Testis (tissue), 2 donors: ENCODE measurements at regions not wholly inside any gene's neighbourhood (a gene's known extent, or its start where the extent isn't known, plus 50 kb on each side); places are given as distances from the start of the nearest gene placed in this dataset.

Source experiments
- DNase-seq: peaks from one replicate; pipeline ENCODE4 v3.0.0-alpha.2; 2019
- H3K27ac ChIP-seq, 2 donors: fragments of 200-600 bp; sonication (generic); one replicate each; pipeline ENCODE4 v1.5.1; 2019
- H3K27me3 ChIP-seq: fragments of 200-600 bp; sonication (generic); one replicate; pipeline ENCODE4 v1.5.1; 2019
- H3K36me3 ChIP-seq: fragments of 200-600 bp; sonication (generic); one replicate; pipeline ENCODE4 v1.5.1; 2017; ENCODE audit warnings: low read depth; ENCODE audit errors: missing control alignments
- H3K4me1 ChIP-seq: fragments of 200-600 bp; sonication (generic); one replicate; pipeline ENCODE4 v1.5.1; 2019
- H3K4me3 ChIP-seq, 2 donors: fragments of 200-600 bp; sonication (generic); one replicate each; pipeline ENCODE4 v1.5.1; 2017 to 2019
- H3K9me3 ChIP-seq: fragments of 200-600 bp; sonication (generic); one replicate; pipeline ENCODE4 v1.5.1; 2017
- CTCF ChIP-seq, 3 experiments: fragments of 450-650 bp in 2 of 3; fragments of 200-600 bp in 1 of 3; sonication (generic) in 1 of 3; IDR thresholded peaks; one replicate each; pipeline ENCODE4 v1.5.1; 2016 to 2019; ENCODE audit warnings: antibody characterized with exemption in 3 of 3, mild to moderate bottlenecking in 2 of 3, moderate library complexity in 1 of 3
- POLR2A ChIP-seq: fragments of 450-650 bp; IDR thresholded peaks from one replicate; pipeline ENCODE4 v1.6.1; 2017; ENCODE audit warnings: antibody characterized with exemption, mild to moderate bottlenecking, moderate library complexity
- WGBS, 2 donors: methylation state at CpG; one replicate each; pipeline ENCODE4 v1.1.5; 2018; 5-methylcytosine and 5-hydroxymethylcytosine counted together
- intact Hi-C: fragments of 100-400 bp; cut with DNase I; formaldehyde crosslinking; loops from one replicate; pipeline ENCODE4 v1.15.1; 2023; ENCODE audit warnings: low total_unique reads

- Histone ChIP-seq H3K36me3 (no peaks in the 10 kb centered on the region), H3K27ac (no peak overlapping the region), H3K9me3 (no peaks in the 10 kb centered on the region), H3K4me3 (no peak overlapping the region), H3K4me1 (no peaks in the 10 kb centered on the region), H3K27me3 (no peaks in the 10 kb centered on the region)
- intact Hi-C loops, result no loop called here
- 64 to 88% methylated on average over 2 of the region's 2 CpGs for WGBS, 2 donors
- DNase-seq, result no peak
- TF ChIP-seq POLR2A (no peak), CTCF (IDR thresholded peaks at IDR 0.05) (no peak)
Observed at GRCh38 chr12:77166696-77167095, 101.3 kb upstream of the E2F7 start.

GRCh38 chr12:77163074-77164038 lies 98.0 kb upstream of the E2F7 start:
- DNase-seq, result no peak
- H3K27me3 ChIP-seq, result no peaks in the 10 kb centered on the region
- intact Hi-C loops, result no loop called here
- H3K27ac ChIP-seq, result no peak overlapping the region
- 81 to 86% methylated on average over 3 of the region's 3 CpGs for WGBS, 2 donors
- TF ChIP-seq POLR2A (no peak), CTCF (IDR thresholded peaks at IDR 0.05) (no peak)
- no peaks in the 10 kb centered on the region for H3K36me3 ChIP-seq
- H3K4me1 ChIP-seq, result no peaks in the 10 kb centered on the region
- H3K4me3 ChIP-seq, result no peak overlapping the region
- H3K9me3 ChIP-seq, result no peaks in the 10 kb centered on the region

- TF ChIP-seq CTCF (IDR thresholded peaks at IDR 0.05) (no peak), POLR2A (no peak)
- intact Hi-C loops, result no loop called here
- Histone ChIP-seq H3K4me1 (no peaks in the 10 kb centered on the region), H3K27ac (no peak overlapping the region), H3K27me3 (no peaks in the 10 kb centered on the region), H3K4me3 (no peak overlapping the region), H3K9me3 (no peaks in the 10 kb centered on the region), H3K36me3 (no peaks in the 10 kb centered on the region)
- WGBS, 2 donors, result 63 to 65% methylated on average over 2 of the region's 2 CpGs
- DNase-seq, result no peak
Observed at GRCh38 chr12:77161944-77162343, 96.6 kb upstream of the E2F7 start.

GRCh38 chr12:77160931-77161330 lies 95.6 kb upstream of the E2F7 start:
- Histone ChIP-seq H3K27ac (no peak overlapping the region), H3K4me3 (no peak overlapping the region), H3K36me3 (no peaks in the 10 kb centered on the region), H3K27me3 (no peaks in the 10 kb centered on the region), H3K9me3 (no peaks in the 10 kb centered on the region), H3K4me1 (no peaks in the 10 kb centered on the region)
- DNase-seq, result no peak
- intact Hi-C loops, result no loop called here
- TF ChIP-seq POLR2A (no peak), CTCF (IDR thresholded peaks at IDR 0.05) (no peak)

- Histone ChIP-seq H3K4me3 (no peak overlapping the region), H3K4me1 (no peaks in the 10 kb centered on the region), H3K9me3 (no peaks in the 10 kb centered on the region), H3K36me3 (no peaks in the 10 kb centered on the region), H3K27me3 (no peaks in the 10 kb centered on the region), H3K27ac (no peak overlapping the region)
- DNase-seq, result no peak
- TF ChIP-seq CTCF (IDR thresholded peaks at IDR 0.05), result no peak
- TF ChIP-seq POLR2A, result no peak
- 93 to 96% methylated on average over 3 of the region's 3 CpGs for WGBS, 2 donors
- intact Hi-C loops, result no loop called here
Observed at GRCh38 chr12:77153706-77154105, 88.3 kb upstream of the E2F7 start.
